K562 (cell line): ENCODE measurements at regions not wholly inside any gene's neighbourhood (a gene's known extent, or its start where the extent isn't known, plus 50 kb on each side); places are given as distances from the start of the nearest gene placed in this dataset.

Experiments used
- ATAC-seq: fragments of 200-7000 bp; cut with Tn5 transposase; 3 replicates; pipeline ENCODE4 v1.9.1; 2020; ENCODE audit warnings: moderate library complexity
- BruUV-seq: library from RNA; stranded (reverse); fragments of 400-500 nt; replicated peaks from 2 replicates; lab custom pipeline; 2021; lab: Mats Ljungman, UMichigan
- CTCF ChIA-PET: fragments of 300-600 bp; formaldehyde crosslinking; extraction: SDS; loops from one replicate; lab custom pipeline; 2021; ENCODE audit warnings: low intra/inter-chr PET ratio; lab: Yijun Ruan, JAX
- POLR2A ChIA-PET: fragments of 300-600, 350-650 bp; sonication (Branson Sonifier 250); formaldehyde crosslinking; extraction: SDS; loops from one replicate; lab custom pipeline; 2021; ENCODE audit warnings: antibody characterized with exemption, inconsistent platforms; lab: Yijun Ruan, JAX
- DNase-seq, 4 experiments: peaks; one replicate each; pipeline versions ENCODE4 v3.0.0 to v3.0.0-alpha.2; 2011 to 2018; ENCODE audit warnings: low spot score in 3 of 4, mixed read lengths in 3 of 4; ENCODE audit errors: extremely low read depth in 1 of 4
- FAIRE-seq: peaks from 2 replicates; lab custom pipeline; 2011; peaks lifted over from hg19 to GRCh38; lab: Jason Lieb, UNC
- H2AFZ ChIP-seq: 2 replicates; pipeline ENCODE4 v1.6.0; 2011; ENCODE audit warnings: low read depth, low read length, control low read depth, inconsistent platforms
- H3K27ac ChIP-seq: fragments of 200-600 bp; 3 replicates; pipeline ENCODE4 v1.8.0; 2011; ENCODE audit warnings: low read depth, mild to moderate bottlenecking, control low read depth, inconsistent platforms, low read length, moderate library complexity, mixed read lengths; ENCODE audit errors: extremely low read depth
- H3K27me3 ChIP-seq, 2 experiments: fragments of 300-600 bp in 1 of 2; 2 replicates in 1 of 2; 3 replicates in 1 of 2; pipeline versions ENCODE4 v1.6.0 to v1.8.0; 2011; ENCODE audit warnings: inconsistent platforms in 2 of 2, low read length in 2 of 2, mild to moderate bottlenecking in 1 of 2, mixed read lengths in 1 of 2, moderate library complexity in 1 of 2; ENCODE audit not compliant: control insufficient read depth in 2 of 2, insufficient read depth in 2 of 2
- H3K36me3 ChIP-seq: fragments of 300-600 bp; 3 replicates; pipeline ENCODE4 v1.8.0; 2011; ENCODE audit warnings: mild to moderate bottlenecking, low read length, inconsistent platforms; ENCODE audit not compliant: control insufficient read depth, insufficient read depth
- H3K4me1 ChIP-seq, 2 experiments: fragments of 200-600 bp in 1 of 2; replicated peaks in 1 of 2; 2 replicates in 1 of 2; 3 replicates in 1 of 2; pipeline versions ENCODE4 v1.5.1 to v1.8.0; 2011; ENCODE audit warnings: inconsistent platforms in 2 of 2, low read length in 2 of 2, mild to moderate bottlenecking in 1 of 2, mixed read lengths in 1 of 2, moderate library complexity in 1 of 2; ENCODE audit not compliant: control insufficient read depth in 2 of 2, insufficient read depth in 2 of 2
- H3K4me2 ChIP-seq: 2 replicates; pipeline ENCODE4 v1.6.1; 2011; ENCODE audit warnings: low read length, control low read depth, inconsistent platforms, mixed read lengths; ENCODE audit not compliant: insufficient read depth
- H3K4me3 ChIP-seq: fragments of 200-600 bp; sonication (generic), shearing (Covaris generic); 2 replicates; pipeline ENCODE4 v1.5.1; 2016; ENCODE audit warnings: control low read depth, inconsistent platforms
- H3K79me2 ChIP-seq: fragments of 200-600 bp; 3 replicates; pipeline ENCODE4 v1.8.0; 2011; ENCODE audit warnings: low read length, inconsistent platforms; ENCODE audit not compliant: control insufficient read depth, insufficient read depth
- H3K9ac ChIP-seq, 2 experiments: 2 replicates each; pipeline versions ENCODE4 v1.6.0 to v1.6.1; 2011; ENCODE audit warnings: low read depth in 2 of 2, low read length in 2 of 2, control low read depth in 1 of 2, inconsistent platforms in 1 of 2, mild to moderate bottlenecking in 1 of 2, mixed read lengths in 1 of 2; ENCODE audit not compliant: insufficient read depth in 1 of 2
- H3K9me1 ChIP-seq: one replicate; pipeline ENCODE4 v1.6.0; 2011; ENCODE audit warnings: inconsistent platforms, mild to moderate bottlenecking, low read length, moderate library complexity; ENCODE audit not compliant: control insufficient read depth, insufficient read depth
- H3K9me3 ChIP-seq: replicated peaks from 2 replicates; pipeline ENCODE4 v1.5.1; 2011; ENCODE audit warnings: low read depth, low read length, inconsistent platforms; ENCODE audit not compliant: control insufficient read depth, insufficient read depth
- H4K20me1 ChIP-seq: replicated peaks from 2 replicates; pipeline ENCODE4 v1.6.1; 2011; ENCODE audit warnings: low read length, inconsistent platforms, mixed read lengths; ENCODE audit not compliant: control insufficient read depth, insufficient read depth
- ATF7 ChIP-seq: fragments of 450-650 bp; IDR thresholded peaks from 2 replicates; pipeline ENCODE4 v1.7.1; 2014; ENCODE audit warnings: mild to moderate bottlenecking, moderate library complexity
- COPS2 ChIP-seq: fragments of 450-650 bp; conservative IDR thresholded peaks from 2 replicates; pipeline ENCODE4 v1.6.1; 2016; ENCODE audit warnings: mild to moderate bottlenecking, moderate library complexity
- FOSL1 ChIP-seq: fragments of 200-800 bp; sonication (Bioruptor generic); conservative IDR thresholded peaks from 2 replicates; pipeline ENCODE4 v1.6.1; 2016; ENCODE audit warnings: missing genetic modification characterization, missing compliant biosample characterization
- KLF6 ChIP-seq: fragments of 250-450 bp; sonication (Bioruptor Pico); IDR thresholded peaks from 2 replicates; pipeline ENCODE4 v1.4.0; 2020; ENCODE audit warnings: mild to moderate bottlenecking, moderate library complexity, borderline replicate concordance
- NFIX ChIP-seq: fragments of 250-450 bp; sonication (Bioruptor Pico); IDR thresholded peaks from 2 replicates; pipeline ENCODE4 v1.4.0; 2020; ENCODE audit warnings: low read depth, mild to moderate bottlenecking, moderate library complexity
- SRF ChIP-seq, 2 experiments: fragments of 250-450, 450-650 bp in 1 of 2; sonication (Bioruptor Pico) in 1 of 2; sonication (generic) in 1 of 2; formaldehyde crosslinking; IDR thresholded peaks; 2 replicates each; pipeline versions ENCODE4 v1.5.0 to v1.5.1; 2020 to 2022; ENCODE audit warnings: mild to moderate bottlenecking in 1 of 2, missing genetic modification reagents in 1 of 2
- ZKSCAN1 ChIP-seq: fragments of 150-350 bp; IDR thresholded peaks from 2 replicates; pipeline ENCODE4 v1.6.1; 2016; ENCODE audit warnings: low read depth, low read length
- ZNF121 ChIP-seq: sonication (generic); formaldehyde crosslinking; conservative IDR thresholded peaks from 2 replicates; pipeline ENCODE4 v1.8.0; 2022; ENCODE audit warnings: missing genetic modification reagents
- WGBS: fragments of 100-300 bp; shearing (Covaris generic); methylation state at CpG from one replicate; pipeline ENCODE4 v1.1.6; 2016; ENCODE audit warnings: low coverage, mixed read lengths; ENCODE audit not compliant: insufficient coverage; ENCODE audit errors: missing lambda C conversion rate; 5-methylcytosine and 5-hydroxymethylcytosine counted together
- in situ Hi-C: fragments of 300-500 bp; cut with MboI; formaldehyde crosslinking; loops from 4 replicates; pipeline ENCODE4 v1.15.0; 2018; ENCODE audit warnings: inconsistent platforms, mixed read lengths
- intact Hi-C: fragments of 100-400 bp; cut with micrococcal nuclease; formaldehyde crosslinking; loops from 2 replicates; pipeline ENCODE4 v1.14.2; 2022
- TF ChIP-seq, protein P1 (sequence below), 2 experiments: IDR thresholded peaks; 2 replicates each; pipeline ENCODE4 v1.6.1; 2012; ENCODE audit warnings: improper control_type of control experiment in 2 of 2, low read depth in 2 of 2, low read length in 2 of 2, borderline replicate concordance in 1 of 2
- TF ChIP-seq, protein P2 (sequence below): fragments of 450-650 bp; IDR thresholded peaks from 2 replicates; pipeline ENCODE4 v1.7.0; 2016; ENCODE audit warnings: borderline replicate concordance

DNA sequence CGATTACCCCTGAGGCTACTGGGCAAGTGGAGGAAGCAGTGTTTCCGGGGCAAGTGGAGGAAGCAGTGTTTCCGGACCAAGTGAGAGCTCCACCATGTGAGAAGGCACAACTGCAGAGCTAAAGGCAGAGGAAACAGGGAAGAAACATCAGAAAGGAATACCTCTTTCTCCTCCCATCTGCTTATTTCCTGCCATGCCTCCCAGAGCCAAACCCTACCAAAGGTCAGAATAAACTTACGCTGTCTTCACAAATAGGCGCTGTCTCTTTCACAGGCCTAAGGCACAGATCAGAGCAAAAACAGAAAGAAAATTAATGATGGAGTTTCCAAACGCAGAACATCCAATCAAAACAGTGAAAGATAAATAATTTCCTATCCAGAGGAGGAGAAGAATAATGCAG, 153.0 kb downstream of the ATOH1 start (continued):
- TF ChIP-seq, protein P1, sequence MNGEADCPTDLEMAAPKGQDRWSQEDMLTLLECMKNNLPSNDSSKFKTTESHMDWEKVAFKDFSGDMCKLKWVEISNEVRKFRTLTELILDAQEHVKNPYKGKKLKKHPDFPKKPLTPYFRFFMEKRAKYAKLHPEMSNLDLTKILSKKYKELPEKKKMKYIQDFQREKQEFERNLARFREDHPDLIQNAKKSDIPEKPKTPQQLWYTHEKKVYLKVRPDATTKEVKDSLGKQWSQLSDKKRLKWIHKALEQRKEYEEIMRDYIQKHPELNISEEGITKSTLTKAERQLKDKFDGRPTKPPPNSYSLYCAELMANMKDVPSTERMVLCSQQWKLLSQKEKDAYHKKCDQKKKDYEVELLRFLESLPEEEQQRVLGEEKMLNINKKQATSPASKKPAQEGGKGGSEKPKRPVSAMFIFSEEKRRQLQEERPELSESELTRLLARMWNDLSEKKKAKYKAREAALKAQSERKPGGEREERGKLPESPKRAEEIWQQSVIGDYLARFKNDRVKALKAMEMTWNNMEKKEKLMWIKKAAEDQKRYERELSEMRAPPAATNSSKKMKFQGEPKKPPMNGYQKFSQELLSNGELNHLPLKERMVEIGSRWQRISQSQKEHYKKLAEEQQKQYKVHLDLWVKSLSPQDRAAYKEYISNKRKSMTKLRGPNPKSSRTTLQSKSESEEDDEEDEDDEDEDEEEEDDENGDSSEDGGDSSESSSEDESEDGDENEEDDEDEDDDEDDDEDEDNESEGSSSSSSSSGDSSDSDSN (IDR thresholded peaks at IDR 0.05; ENCODE audit: borderline replicate concordance in 1 of 2, low read depth in 2 of 2, low read length in 2 of 2), result no peak
- TF ChIP-seq ATF7, result no peak

DNA sequence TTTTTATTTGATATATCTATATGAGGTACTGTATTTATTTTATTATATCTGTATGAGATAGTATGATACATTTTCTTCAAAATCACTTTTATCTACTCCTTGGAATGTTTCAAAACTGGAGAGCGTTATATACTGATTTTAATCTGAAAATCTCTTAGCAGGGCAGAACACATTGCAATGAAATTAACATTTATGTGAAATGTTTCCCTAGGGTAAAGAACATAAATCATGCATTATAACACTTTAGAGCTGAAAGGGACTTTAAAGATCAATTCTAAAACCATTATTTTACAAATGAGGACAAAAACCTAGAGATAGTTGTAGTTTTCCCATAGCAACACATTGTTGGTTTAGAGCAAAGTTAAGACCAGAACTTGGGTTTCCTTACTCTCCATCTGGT, 153.7 kb downstream of the ATOH1 start:
- Histone ChIP-seq H3K9me3 (no peaks in the 10 kb centered on the region), H3K27me3 (no peaks in the 10 kb centered on the region), H3K79me2 (no peaks in the 10 kb centered on the region), H3K9me1 (no peaks in the 10 kb centered on the region), H3K27ac (no peak overlapping the region), H4K20me1 (no peaks in the 10 kb centered on the region), H2AFZ (no peak overlapping the region), H3K36me3 (no peaks in the 10 kb centered on the region), H3K9ac (no peak overlapping the region), H3K4me3 (no peak overlapping the region), H3K4me1 (no peaks in the 10 kb centered on the region), H3K4me2 (no peak overlapping the region)
- in situ Hi-C loops (no loop called here), intact Hi-C loops (no loop called here)
- no peak for TF ChIP-seq NFIX
- no peak for TF ChIP-seq ZKSCAN1
- no peak for TF ChIP-seq COPS2
- no peak for TF ChIP-seq ZNF121 (CRISPR knock-in tag)
- TF ChIP-seq FOSL1 (tag), result no peak
- TF ChIP-seq, protein P2, sequence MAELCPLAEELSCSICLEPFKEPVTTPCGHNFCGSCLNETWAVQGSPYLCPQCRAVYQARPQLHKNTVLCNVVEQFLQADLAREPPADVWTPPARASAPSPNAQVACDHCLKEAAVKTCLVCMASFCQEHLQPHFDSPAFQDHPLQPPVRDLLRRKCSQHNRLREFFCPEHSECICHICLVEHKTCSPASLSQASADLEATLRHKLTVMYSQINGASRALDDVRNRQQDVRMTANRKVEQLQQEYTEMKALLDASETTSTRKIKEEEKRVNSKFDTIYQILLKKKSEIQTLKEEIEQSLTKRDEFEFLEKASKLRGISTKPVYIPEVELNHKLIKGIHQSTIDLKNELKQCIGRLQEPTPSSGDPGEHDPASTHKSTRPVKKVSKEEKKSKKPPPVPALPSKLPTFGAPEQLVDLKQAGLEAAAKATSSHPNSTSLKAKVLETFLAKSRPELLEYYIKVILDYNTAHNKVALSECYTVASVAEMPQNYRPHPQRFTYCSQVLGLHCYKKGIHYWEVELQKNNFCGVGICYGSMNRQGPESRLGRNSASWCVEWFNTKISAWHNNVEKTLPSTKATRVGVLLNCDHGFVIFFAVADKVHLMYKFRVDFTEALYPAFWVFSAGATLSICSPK, result no peak
- TF ChIP-seq SRF (CRISPR knock-in tag; IDR thresholded peaks at IDR 0.05), result no peak
- TF ChIP-seq KLF6 (CRISPR knock-in tag), result no peak
- FAIRE-seq (no peak), ATAC-seq (no peak), DNase-seq (no peak)
- 27% methylated on average over 1 of the region's 1 CpG for WGBS
- ChIA-PET POLR2A (no interaction called here), CTCF (no interaction called here)
- BruUV-seq, result no TSS peak
